Cardiac fibroblast (primary cell): ENCODE measurements at regions not wholly inside any gene's neighbourhood (a gene's known extent, or its start where the extent isn't known, plus 50 kb on each side); places are given as distances from the start of the nearest gene placed in this dataset.

Experiments
- DNase-seq, 2 donors: peaks; one replicate each; pipeline versions ENCODE4 v3.0.0 to v3.0.0-alpha.2; 2010; ENCODE audit warnings: low read depth in 2 of 2
- H3K4me3 ChIP-seq, 2 donors: replicated peaks in 1 of 2; 1 replicate in 1 of 2; 2 replicates in 1 of 2; pipeline ENCODE4 v1.5.1; 2011; ENCODE audit warnings: low read depth in 2 of 2, low read length in 2 of 2, mild to moderate bottlenecking in 2 of 2, moderate library complexity in 1 of 2
- CTCF ChIP-seq: IDR thresholded peaks from one replicate; pipeline ENCODE4 v1.5.1; 2011; ENCODE audit warnings: low read depth, mild to moderate bottlenecking, low read length, inconsistent platforms

DNA sequence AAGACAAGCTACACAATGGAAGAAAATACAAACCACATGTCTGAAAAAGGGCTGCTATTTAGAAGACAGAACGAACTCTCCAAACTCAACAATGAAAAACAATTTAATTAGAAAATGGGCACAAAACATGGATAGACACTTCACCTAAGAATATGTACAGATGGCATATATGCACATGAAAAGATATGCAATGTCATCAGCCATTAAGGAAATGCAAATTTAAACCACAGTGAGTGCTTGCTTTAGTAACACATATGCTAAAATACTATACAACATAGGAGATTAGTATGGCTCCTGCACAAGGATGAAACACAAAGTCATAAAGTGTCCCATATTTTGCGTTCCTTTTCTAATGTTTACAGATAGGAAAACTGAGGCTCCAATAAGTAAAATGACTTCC, 60.4 kb upstream of the FAM83B start:
- no peak for TF ChIP-seq CTCF
- no peak for DNase-seq
- H3K4me3 ChIP-seq = no peak overlapping the region

GRCh38 chr6:54787825-54788224, 58.7 kb upstream of the FAM83B start:
- no peak overlapping the region for H3K4me3 ChIP-seq
- no peak for TF ChIP-seq CTCF
- DNase-seq = no peak
